DND-41 (cell line): ENCODE measurements at regions not wholly inside any gene's neighbourhood (a gene's known extent, or its start where the extent isn't known, plus 50 kb on each side); places are given as distances from the start of the nearest gene placed in this dataset.

Source experiments
- ATAC-seq: fragments of 200-7000 bp; cut with Tn5 transposase; 3 replicates; pipeline ENCODE4 v1.9.1; 2021; ENCODE audit warnings: low read depth; ENCODE audit not compliant: insufficient read depth
- DNase-seq: peaks from one replicate; pipeline ENCODE4 v3.0.0-alpha.2; 2020
- H2AFZ ChIP-seq: 2 replicates; pipeline ENCODE4 v1.6.0; 2012; ENCODE audit warnings: low read depth, low read length
- H3K27ac ChIP-seq: 2 replicates; pipeline ENCODE4 v1.5.1; 2012; ENCODE audit warnings: low read length, inconsistent platforms
- H3K27me3 ChIP-seq: fragments of 200-600 bp; sonication (generic); 2 replicates; pipeline ENCODE4 v1.6.0; 2012; ENCODE audit warnings: low read length, mild to moderate bottlenecking, inconsistent platforms; ENCODE audit not compliant: insufficient read depth, poor library complexity
- H3K36me3 ChIP-seq: 2 replicates; pipeline ENCODE4 v1.5.1; 2012; ENCODE audit warnings: low read length, inconsistent platforms; ENCODE audit not compliant: insufficient read depth
- H3K4me1 ChIP-seq: 2 replicates; pipeline ENCODE4 v1.5.1; 2012; ENCODE audit warnings: mild to moderate bottlenecking, low read length; ENCODE audit not compliant: insufficient read depth
- H3K4me2 ChIP-seq: 2 replicates; pipeline ENCODE4 v1.6.0; 2012; ENCODE audit warnings: mild to moderate bottlenecking, moderate library complexity, low read length, inconsistent platforms; ENCODE audit not compliant: insufficient read depth
- H3K4me3 ChIP-seq, 2 experiments: fragments of 200-600 bp in 1 of 2; shearing (Covaris generic) in 1 of 2; 2 replicates each; pipeline ENCODE4 v1.5.1; 2012 to 2016; ENCODE audit warnings: inconsistent platforms in 2 of 2, low read length in 2 of 2, mild to moderate bottlenecking in 2 of 2, low read depth in 1 of 2, moderate library complexity in 1 of 2
- H3K79me2 ChIP-seq: 2 replicates; pipeline ENCODE4 v1.6.0; 2012; ENCODE audit warnings: low read length, inconsistent platforms; ENCODE audit not compliant: insufficient read depth
- H3K9ac ChIP-seq: 2 replicates; pipeline ENCODE4 v1.6.0; 2012; ENCODE audit warnings: low read depth, mild to moderate bottlenecking, inconsistent platforms, low read length, moderate library complexity
- H3K9me3 ChIP-seq: 2 replicates; pipeline ENCODE4 v1.5.1; 2012; ENCODE audit warnings: low read length, moderate library complexity, mild to moderate bottlenecking, inconsistent platforms; ENCODE audit not compliant: insufficient read depth, severe bottlenecking
- H4K20me1 ChIP-seq: 2 replicates; pipeline ENCODE4 v1.6.0; 2012; ENCODE audit warnings: low read length; ENCODE audit not compliant: insufficient read depth
- CTCF ChIP-seq: IDR thresholded peaks from 2 replicates; pipeline ENCODE4 v1.5.1; 2012; ENCODE audit warnings: borderline replicate concordance, low read length, moderate library complexity, mild to moderate bottlenecking; ENCODE audit not compliant: poor library complexity, severe bottlenecking; ENCODE audit errors: extremely low read depth
- EZH2 ChIP-seq: IDR thresholded peaks from 3 replicates; pipeline ENCODE4 v1.6.1; 2012; ENCODE audit warnings: borderline replicate concordance, low read depth, mild to moderate bottlenecking, moderate library complexity, low read length, inconsistent platforms; ENCODE audit not compliant: severe bottlenecking

- Histone ChIP-seq H3K9me3 (no peaks in the 10 kb centered on the region), H2AFZ (no peak overlapping the region), H3K9ac (no peak overlapping the region), H4K20me1 (no peaks in the 10 kb centered on the region), H3K4me2 (no peak overlapping the region), H3K27ac (no peak overlapping the region), H3K36me3 (no peaks in the 10 kb centered on the region), H3K27me3 (no peaks in the 10 kb centered on the region), H3K79me2 (no peaks in the 10 kb centered on the region), H3K4me1 (peaks cover 27% of the 10 kb centered on the region), H3K4me3 (no peak overlapping the region)
- TF ChIP-seq CTCF: no peak
- no peak for TF ChIP-seq EZH2
- DNase-seq (no peak), ATAC-seq (no peak)
These were observed 154.5 kb upstream of the RBMS1 start for GRCh38 chr2:160647967-160648685.

GRCh38 chr2:160649698-160650097, 156.1 kb upstream of the RBMS1 start:
- H2AFZ ChIP-seq: no peak overlapping the region
- H3K4me3 ChIP-seq: no peak overlapping the region
- TF ChIP-seq CTCF (no peak), EZH2 (no peak)
- H3K9ac ChIP-seq: no peak overlapping the region
- ATAC-seq: no peak
- H3K4me1 ChIP-seq: peaks cover 34% of the 10 kb centered on the region
- no peaks in the 10 kb centered on the region for H4K20me1 ChIP-seq
- H3K27ac ChIP-seq: no peak overlapping the region
- H3K9me3 ChIP-seq: no peaks in the 10 kb centered on the region
- H3K79me2 ChIP-seq: no peaks in the 10 kb centered on the region
- H3K36me3 ChIP-seq: no peaks in the 10 kb centered on the region
- DNase-seq: no peak
- H3K27me3 ChIP-seq: no peaks in the 10 kb centered on the region
- no peak overlapping the region for H3K4me2 ChIP-seq

GRCh38 chr2:160650196-160651118, 156.8 kb upstream of the RBMS1 start:
- no peak overlapping the region for H3K4me3 ChIP-seq
- H3K9me3 ChIP-seq: no peaks in the 10 kb centered on the region
- no peak overlapping the region for H3K4me2 ChIP-seq
- DNase-seq: no peak
- no peaks in the 10 kb centered on the region for H3K27me3 ChIP-seq
- no peak for ATAC-seq
- no peak overlapping the region for H2AFZ ChIP-seq
- H3K9ac ChIP-seq: no peak overlapping the region
- H3K27ac ChIP-seq: no peak overlapping the region
- no peaks in the 10 kb centered on the region for H3K79me2 ChIP-seq
- no peaks in the 10 kb centered on the region for H3K36me3 ChIP-seq
- H4K20me1 ChIP-seq: no peaks in the 10 kb centered on the region
- H3K4me1 ChIP-seq: peaks cover 34% of the 10 kb centered on the region
- TF ChIP-seq EZH2 (no peak), CTCF (no peak)
